WTC11 (cell line): ENCODE measurements at regions not wholly inside any gene's neighbourhood (a gene's known extent, or its start where the extent isn't known, plus 50 kb on each side); places are given as distances from the start of the nearest gene placed in this dataset.
A peak's percentile ranks its signal among the peaks of the same experiment; 100 is the strongest.

ENCODE experiments used
- ATAC-seq: fragments of 200-7000 bp; cut with Tn5 transposase; 2 replicates; pipeline ENCODE4 v1.10.0; 2021; ENCODE audit warnings: mild to moderate bottlenecking, moderate library complexity
- CTCF ChIA-PET: fragments of 300-600 bp; sonication (Branson Sonifier 250); formaldehyde crosslinking; loops from one replicate; lab custom pipeline; 2021; ENCODE audit warnings: antibody characterized with exemption; lab: Charles Lee
- POLR2A ChIA-PET: fragments of 350-600 bp; sonication (Branson Sonifier 250); formaldehyde crosslinking; loops from one replicate; lab custom pipeline; 2021; ENCODE audit warnings: antibody characterized with exemption; lab: Charles Lee
- DNase-seq: peaks from one replicate; pipeline ENCODE4 v3.0.0; 2021; ENCODE audit warnings: low spot score
- H3K27ac Mint-ChIP-seq: 2 replicates; pipeline ENCODE4 v1.8.0; 2021; ENCODE audit warnings: mixed read lengths
- H3K27me3 Mint-ChIP-seq: 2 replicates; pipeline ENCODE4 v1.8.0; 2021; ENCODE audit warnings: low read depth, mild to moderate bottlenecking, moderate library complexity, mixed read lengths
- H3K36me3 Mint-ChIP-seq: 2 replicates; pipeline ENCODE4 v1.8.0; 2021; ENCODE audit warnings: mixed read lengths
- H3K4me1 Mint-ChIP-seq: 2 replicates; pipeline ENCODE4 v1.8.0; 2022; ENCODE audit warnings: mixed read lengths
- H3K4me3 Mint-ChIP-seq: 2 replicates; pipeline ENCODE4 v1.8.0; 2021; ENCODE audit warnings: mild to moderate bottlenecking, moderate library complexity, mixed read lengths
- H3K9me3 Mint-ChIP-seq: 2 replicates; pipeline ENCODE4 v1.8.0; 2021; ENCODE audit warnings: mixed read lengths
- ATF1 ChIP-seq: sonication (generic); formaldehyde crosslinking; IDR thresholded peaks from 2 replicates; pipeline ENCODE4 v1.8.1; 2023; ENCODE audit warnings: mild to moderate bottlenecking, moderate library complexity, missing genetic modification reagents
- ELF4 ChIP-seq: sonication (generic); formaldehyde crosslinking; IDR thresholded peaks from 2 replicates; pipeline ENCODE4 v1.8.1; 2022; ENCODE audit warnings: low read depth, mild to moderate bottlenecking, moderate library complexity, missing genetic modification reagents
- ESRRA ChIP-seq: sonication (generic); formaldehyde crosslinking; IDR thresholded peaks from 2 replicates; pipeline ENCODE4 v1.8.1; 2022; ENCODE audit warnings: mild to moderate bottlenecking, missing genetic modification reagents, borderline replicate concordance
- GABPB1 ChIP-seq: sonication (generic); formaldehyde crosslinking; IDR thresholded peaks from 2 replicates; pipeline ENCODE4 v1.8.1; 2023; ENCODE audit warnings: mild to moderate bottlenecking, missing genetic modification reagents
- GTF2I ChIP-seq: fragments of 250-450 bp; sonication (Bioruptor Pico); conservative IDR thresholded peaks from 2 replicates; pipeline ENCODE4 v1.4.0; 2021; ENCODE audit warnings: mild to moderate bottlenecking
- HMGA2 ChIP-seq: fragments of 250-450 bp; sonication (Bioruptor Pico); IDR thresholded peaks from 2 replicates; pipeline ENCODE4 v1.4.0; 2021; ENCODE audit warnings: mild to moderate bottlenecking, moderate library complexity
- KAT7 ChIP-seq: sonication (generic); formaldehyde crosslinking; IDR thresholded peaks from 2 replicates; pipeline ENCODE4 v1.8.1; 2023; ENCODE audit warnings: missing genetic modification reagents, mild to moderate bottlenecking, borderline replicate concordance
- NFYB ChIP-seq: sonication (generic); formaldehyde crosslinking; conservative IDR thresholded peaks from 2 replicates; pipeline ENCODE4 v1.8.0; 2022; ENCODE audit warnings: low read depth, missing genetic modification reagents
- SMAD3 ChIP-seq: sonication (generic); formaldehyde crosslinking; IDR thresholded peaks from 2 replicates; pipeline ENCODE4 v1.8.0; 2022; ENCODE audit warnings: missing genetic modification reagents, mild to moderate bottlenecking, borderline replicate concordance
- SMAD4 ChIP-seq: sonication (generic); formaldehyde crosslinking; IDR thresholded peaks from 2 replicates; pipeline ENCODE4 v1.8.0; 2022; ENCODE audit warnings: mild to moderate bottlenecking, missing genetic modification reagents
- SP1 ChIP-seq: sonication (generic); formaldehyde crosslinking; conservative IDR thresholded peaks from 2 replicates; pipeline ENCODE4 v1.8.1; 2022; ENCODE audit warnings: missing genetic modification reagents
- TP53 ChIP-seq: sonication (generic); formaldehyde crosslinking; IDR thresholded peaks from 2 replicates; pipeline ENCODE4 v1.8.1; 2023; ENCODE audit warnings: mild to moderate bottlenecking, missing genetic modification reagents
- ZNF121 ChIP-seq: sonication (generic); formaldehyde crosslinking; IDR thresholded peaks from 2 replicates; pipeline ENCODE4 v1.8.0; 2023; ENCODE audit warnings: missing genetic modification reagents
- ZNF232 ChIP-seq: sonication (generic); formaldehyde crosslinking; IDR thresholded peaks from 2 replicates; pipeline ENCODE4 v1.8.0; 2022; ENCODE audit warnings: mild to moderate bottlenecking, missing genetic modification reagents
- ZNF671 ChIP-seq: fragments of 250-450 bp; sonication (Bioruptor Pico); IDR thresholded peaks from 2 replicates; pipeline ENCODE4 v1.8.0; 2021; ENCODE audit warnings: mild to moderate bottlenecking
- TF ChIP-seq, protein P1 (sequence below): fragments of 250-450 bp; sonication (Bioruptor Pico); IDR thresholded peaks from 2 replicates; pipeline ENCODE4 v1.9.0; 2021; ENCODE audit warnings: mild to moderate bottlenecking
- TF ChIP-seq, protein P2 (sequence below): sonication (generic); formaldehyde crosslinking; IDR thresholded peaks from 2 replicates; pipeline ENCODE4 v1.8.0; 2023; ENCODE audit warnings: mild to moderate bottlenecking, missing genetic modification reagents
- TF ChIP-seq, protein P3 (sequence below): sonication (generic); formaldehyde crosslinking; conservative IDR thresholded peaks from 2 replicates; pipeline ENCODE4 v1.8.1; 2022; ENCODE audit warnings: mild to moderate bottlenecking, missing genetic modification reagents
- TF ChIP-seq, protein P4 (sequence below): sonication (generic); formaldehyde crosslinking; IDR thresholded peaks from 2 replicates; pipeline ENCODE4 v1.8.1; 2023; ENCODE audit warnings: mild to moderate bottlenecking, missing genetic modification reagents, moderate library complexity
- TF ChIP-seq, protein P5 (sequence below): fragments of 250-450 bp; sonication (Bioruptor Pico); IDR thresholded peaks from 2 replicates; pipeline ENCODE4 v1.9.0; 2021; ENCODE audit warnings: mild to moderate bottlenecking
- TF ChIP-seq, protein P6 (sequence below): sonication (generic); formaldehyde crosslinking; IDR thresholded peaks from 2 replicates; pipeline ENCODE4 v1.8.0; 2022; ENCODE audit warnings: mild to moderate bottlenecking, missing genetic modification reagents
- TF ChIP-seq, protein P7 (sequence below): sonication (generic); formaldehyde crosslinking; IDR thresholded peaks from 2 replicates; pipeline ENCODE4 v1.8.0; 2023; ENCODE audit warnings: missing genetic modification reagents
- TF ChIP-seq, protein P8 (sequence below): fragments of 250-450 bp; sonication (Bioruptor Pico); conservative IDR thresholded peaks from 2 replicates; pipeline ENCODE4 v1.9.0; 2021; ENCODE audit warnings: mild to moderate bottlenecking

DNA sequence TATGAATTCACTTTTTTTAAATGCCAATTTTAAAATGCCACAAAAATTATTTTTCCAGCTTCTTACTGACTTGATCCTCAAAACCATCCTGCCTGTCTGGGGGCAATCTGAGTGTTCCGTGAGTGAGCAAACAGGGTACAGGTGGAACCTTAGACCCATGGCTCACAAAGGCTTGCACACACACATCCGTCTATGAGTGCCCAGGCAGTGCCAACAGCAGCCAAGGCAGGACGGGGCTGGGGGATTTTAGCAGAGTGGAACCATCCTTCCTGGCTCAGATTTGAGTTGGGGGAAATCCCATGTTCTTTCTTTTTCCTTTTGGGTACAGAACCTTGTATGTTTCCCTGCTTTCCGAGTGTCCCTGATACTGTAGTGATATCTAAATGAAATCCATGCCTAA lies 377.7 kb upstream of the MGMT start:
- ChIA-PET CTCF (no interaction called here), POLR2A (no interaction called here)
- no peak for DNase-seq
- Mint-ChIP-seq H3K4me3 (no peak overlapping the region), H3K36me3 (peaks cover 3% of the 10 kb centered on the region; the same call in 1 of the 2 replicates), H3K9me3 (peaks cover 10% of the 10 kb centered on the region), H3K4me1 (peaks cover 9% of the 10 kb centered on the region), H3K27me3 (no peaks in the 10 kb centered on the region; the same call in 1 of the 2 replicates), H3K27ac (no peak overlapping the region)
- no peak for TF ChIP-seq NFYB (CRISPR knock-in tag)
- TF ChIP-seq ELF4, result no peak
- TF ChIP-seq HMGA2, result no peak
- TF ChIP-seq ATF1, result no peak
- TF ChIP-seq, protein P1, sequence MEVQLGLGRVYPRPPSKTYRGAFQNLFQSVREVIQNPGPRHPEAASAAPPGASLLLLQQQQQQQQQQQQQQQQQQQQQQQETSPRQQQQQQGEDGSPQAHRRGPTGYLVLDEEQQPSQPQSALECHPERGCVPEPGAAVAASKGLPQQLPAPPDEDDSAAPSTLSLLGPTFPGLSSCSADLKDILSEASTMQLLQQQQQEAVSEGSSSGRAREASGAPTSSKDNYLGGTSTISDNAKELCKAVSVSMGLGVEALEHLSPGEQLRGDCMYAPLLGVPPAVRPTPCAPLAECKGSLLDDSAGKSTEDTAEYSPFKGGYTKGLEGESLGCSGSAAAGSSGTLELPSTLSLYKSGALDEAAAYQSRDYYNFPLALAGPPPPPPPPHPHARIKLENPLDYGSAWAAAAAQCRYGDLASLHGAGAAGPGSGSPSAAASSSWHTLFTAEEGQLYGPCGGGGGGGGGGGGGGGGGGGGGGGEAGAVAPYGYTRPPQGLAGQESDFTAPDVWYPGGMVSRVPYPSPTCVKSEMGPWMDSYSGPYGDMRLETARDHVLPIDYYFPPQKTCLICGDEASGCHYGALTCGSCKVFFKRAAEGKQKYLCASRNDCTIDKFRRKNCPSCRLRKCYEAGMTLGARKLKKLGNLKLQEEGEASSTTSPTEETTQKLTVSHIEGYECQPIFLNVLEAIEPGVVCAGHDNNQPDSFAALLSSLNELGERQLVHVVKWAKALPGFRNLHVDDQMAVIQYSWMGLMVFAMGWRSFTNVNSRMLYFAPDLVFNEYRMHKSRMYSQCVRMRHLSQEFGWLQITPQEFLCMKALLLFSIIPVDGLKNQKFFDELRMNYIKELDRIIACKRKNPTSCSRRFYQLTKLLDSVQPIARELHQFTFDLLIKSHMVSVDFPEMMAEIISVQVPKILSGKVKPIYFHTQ (CRISPR knock-in tag), result no peak
- TF ChIP-seq, protein P2, sequence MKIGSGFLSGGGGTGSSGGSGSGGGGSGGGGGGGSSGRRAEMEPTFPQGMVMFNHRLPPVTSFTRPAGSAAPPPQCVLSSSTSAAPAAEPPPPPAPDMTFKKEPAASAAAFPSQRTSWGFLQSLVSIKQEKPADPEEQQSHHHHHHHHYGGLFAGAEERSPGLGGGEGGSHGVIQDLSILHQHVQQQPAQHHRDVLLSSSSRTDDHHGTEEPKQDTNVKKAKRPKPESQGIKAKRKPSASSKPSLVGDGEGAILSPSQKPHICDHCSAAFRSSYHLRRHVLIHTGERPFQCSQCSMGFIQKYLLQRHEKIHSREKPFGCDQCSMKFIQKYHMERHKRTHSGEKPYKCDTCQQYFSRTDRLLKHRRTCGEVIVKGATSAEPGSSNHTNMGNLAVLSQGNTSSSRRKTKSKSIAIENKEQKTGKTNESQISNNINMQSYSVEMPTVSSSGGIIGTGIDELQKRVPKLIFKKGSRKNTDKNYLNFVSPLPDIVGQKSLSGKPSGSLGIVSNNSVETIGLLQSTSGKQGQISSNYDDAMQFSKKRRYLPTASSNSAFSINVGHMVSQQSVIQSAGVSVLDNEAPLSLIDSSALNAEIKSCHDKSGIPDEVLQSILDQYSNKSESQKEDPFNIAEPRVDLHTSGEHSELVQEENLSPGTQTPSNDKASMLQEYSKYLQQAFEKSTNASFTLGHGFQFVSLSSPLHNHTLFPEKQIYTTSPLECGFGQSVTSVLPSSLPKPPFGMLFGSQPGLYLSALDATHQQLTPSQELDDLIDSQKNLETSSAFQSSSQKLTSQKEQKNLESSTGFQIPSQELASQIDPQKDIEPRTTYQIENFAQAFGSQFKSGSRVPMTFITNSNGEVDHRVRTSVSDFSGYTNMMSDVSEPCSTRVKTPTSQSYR, result no peak
- TF ChIP-seq SMAD4, result no peak
- TF ChIP-seq GABPB1 (CRISPR knock-in tag), result no peak
- TF ChIP-seq ZNF121 (CRISPR knock-in tag), result no peak
- no peak for TF ChIP-seq SP1 (CRISPR knock-in tag)
- ATAC-seq, result no peak

DNA sequence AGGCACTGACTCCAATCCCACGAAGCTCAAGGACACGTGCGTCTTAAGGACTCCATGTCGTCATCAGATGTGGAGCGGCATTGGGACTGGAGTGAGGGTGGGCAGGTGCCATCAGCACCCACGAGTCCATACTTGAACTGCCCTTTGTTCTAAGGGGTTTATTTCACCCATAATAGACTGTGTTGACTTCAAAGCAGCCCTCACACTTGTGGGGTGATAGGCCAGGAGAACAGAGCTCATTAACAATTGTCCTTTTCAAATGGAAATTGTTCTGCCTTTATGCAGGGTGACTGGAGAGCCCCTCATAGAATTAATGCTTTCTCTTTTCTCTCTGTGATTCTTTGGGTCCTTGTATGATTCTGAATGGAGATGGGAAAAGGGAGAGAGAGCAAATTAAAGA lies 376.9 kb upstream of the MGMT start:
- Mint-ChIP-seq H3K9me3 (peaks cover 5% of the 10 kb centered on the region), H3K36me3 (no peaks in the 10 kb centered on the region), H3K4me1 (peaks cover 9% of the 10 kb centered on the region), H3K4me3 (no peak overlapping the region), H3K27me3 (no peaks in the 10 kb centered on the region; the same call in 1 of the 2 replicates), H3K27ac (no peak overlapping the region)
- TF ChIP-seq, protein P3, sequence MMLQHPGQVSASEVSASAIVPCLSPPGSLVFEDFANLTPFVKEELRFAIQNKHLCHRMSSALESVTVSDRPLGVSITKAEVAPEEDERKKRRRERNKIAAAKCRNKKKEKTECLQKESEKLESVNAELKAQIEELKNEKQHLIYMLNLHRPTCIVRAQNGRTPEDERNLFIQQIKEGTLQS (CRISPR knock-in tag), result no peak
- no peak for TF ChIP-seq ESRRA
- TF ChIP-seq ZNF671 (CRISPR knock-in tag), result no peak
- TF ChIP-seq, protein P4, sequence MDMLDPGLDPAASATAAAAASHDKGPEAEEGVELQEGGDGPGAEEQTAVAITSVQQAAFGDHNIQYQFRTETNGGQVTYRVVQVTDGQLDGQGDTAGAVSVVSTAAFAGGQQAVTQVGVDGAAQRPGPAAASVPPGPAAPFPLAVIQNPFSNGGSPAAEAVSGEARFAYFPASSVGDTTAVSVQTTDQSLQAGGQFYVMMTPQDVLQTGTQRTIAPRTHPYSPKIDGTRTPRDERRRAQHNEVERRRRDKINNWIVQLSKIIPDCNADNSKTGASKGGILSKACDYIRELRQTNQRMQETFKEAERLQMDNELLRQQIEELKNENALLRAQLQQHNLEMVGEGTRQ (CRISPR knock-in tag), result no peak
- no peak for TF ChIP-seq NFYB (CRISPR knock-in tag)
- TF ChIP-seq SMAD3 (CRISPR knock-in tag), result no peak
- TF ChIP-seq KAT7 (CRISPR knock-in tag), result no peak
- TF ChIP-seq, protein P5, sequence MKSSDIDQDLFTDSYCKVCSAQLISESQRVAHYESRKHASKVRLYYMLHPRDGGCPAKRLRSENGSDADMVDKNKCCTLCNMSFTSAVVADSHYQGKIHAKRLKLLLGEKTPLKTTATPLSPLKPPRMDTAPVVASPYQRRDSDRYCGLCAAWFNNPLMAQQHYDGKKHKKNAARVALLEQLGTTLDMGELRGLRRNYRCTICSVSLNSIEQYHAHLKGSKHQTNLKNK (CRISPR knock-in tag), result no peak
- TF ChIP-seq TP53 (CRISPR knock-in tag), result no peak
- TF ChIP-seq, protein P6, sequence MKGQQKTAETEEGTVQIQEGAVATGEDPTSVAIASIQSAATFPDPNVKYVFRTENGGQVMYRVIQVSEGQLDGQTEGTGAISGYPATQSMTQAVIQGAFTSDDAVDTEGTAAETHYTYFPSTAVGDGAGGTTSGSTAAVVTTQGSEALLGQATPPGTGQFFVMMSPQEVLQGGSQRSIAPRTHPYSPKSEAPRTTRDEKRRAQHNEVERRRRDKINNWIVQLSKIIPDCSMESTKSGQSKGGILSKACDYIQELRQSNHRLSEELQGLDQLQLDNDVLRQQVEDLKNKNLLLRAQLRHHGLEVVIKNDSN, result no peak
- TF ChIP-seq, protein P7, sequence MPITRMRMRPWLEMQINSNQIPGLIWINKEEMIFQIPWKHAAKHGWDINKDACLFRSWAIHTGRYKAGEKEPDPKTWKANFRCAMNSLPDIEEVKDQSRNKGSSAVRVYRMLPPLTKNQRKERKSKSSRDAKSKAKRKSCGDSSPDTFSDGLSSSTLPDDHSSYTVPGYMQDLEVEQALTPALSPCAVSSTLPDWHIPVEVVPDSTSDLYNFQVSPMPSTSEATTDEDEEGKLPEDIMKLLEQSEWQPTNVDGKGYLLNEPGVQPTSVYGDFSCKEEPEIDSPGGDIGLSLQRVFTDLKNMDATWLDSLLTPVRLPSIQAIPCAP (CRISPR knock-in tag), result no peak
- TF ChIP-seq, protein P8, sequence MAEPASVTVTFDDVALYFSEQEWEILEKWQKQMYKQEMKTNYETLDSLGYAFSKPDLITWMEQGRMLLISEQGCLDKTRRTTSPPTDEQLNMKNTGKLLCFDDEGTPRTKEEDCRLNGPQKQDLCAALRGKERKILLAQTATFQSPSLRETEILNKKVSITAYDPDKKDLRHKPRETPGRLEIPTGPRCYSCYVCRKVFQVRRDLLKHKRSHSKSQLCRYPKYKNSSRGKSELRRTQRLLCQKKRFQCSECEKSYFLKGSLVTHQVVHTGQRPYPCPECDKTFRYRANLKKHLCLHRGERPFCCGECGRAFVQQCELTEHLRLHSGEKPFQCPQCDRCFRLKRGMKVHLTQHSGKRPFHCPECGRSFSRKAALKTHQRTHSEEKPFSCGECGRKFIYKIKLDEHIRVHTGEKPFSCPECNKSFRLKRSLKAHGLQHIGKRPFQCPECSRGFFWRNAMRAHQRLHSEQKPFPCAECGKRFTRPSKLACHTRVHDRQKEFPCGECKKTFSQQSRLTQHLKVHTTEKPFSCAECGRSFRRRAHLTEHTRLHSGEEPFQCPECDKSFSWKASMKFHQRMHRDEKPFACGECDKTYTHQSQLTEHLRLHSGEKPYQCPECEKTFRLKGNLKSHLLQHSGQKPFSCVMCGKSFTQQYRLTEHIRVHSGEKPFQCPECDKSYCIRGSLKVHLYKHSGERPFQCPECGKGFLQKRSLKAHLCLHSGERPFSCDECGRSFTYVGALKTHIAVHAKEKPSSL (CRISPR knock-in tag), result no peak
- TF ChIP-seq ZNF232 (CRISPR knock-in tag), result no peak
- no peak for TF ChIP-seq GTF2I (CRISPR knock-in tag)
- no peak for TF ChIP-seq GABPB1 (CRISPR knock-in tag)
- ATAC-seq (peak; percentile 20; the same call in 1 of the 2 replicates), DNase-seq (no peak)
- POLR2A ChIA-PET, result no interaction called here
- CTCF ChIA-PET, result no interaction called here
